Activated naive CD8-positive, alpha-beta T cell (primary cell): ENCODE measurements at regions not wholly inside any gene's neighbourhood (a gene's known extent, or its start where the extent isn't known, plus 50 kb on each side); places are given as distances from the start of the nearest gene placed in this dataset.

Source experiments
- H3K27ac Mint-ChIP-seq: one replicate; pipeline ENCODE4 v1.8.0; 2021; ENCODE audit warnings: mixed read lengths
- H3K27me3 Mint-ChIP-seq: one replicate; pipeline ENCODE4 v1.8.0; 2021; ENCODE audit warnings: mixed read lengths
- H3K36me3 Mint-ChIP-seq: one replicate; pipeline ENCODE4 v1.8.0; 2021; ENCODE audit warnings: mixed read lengths
- H3K4me1 Mint-ChIP-seq: one replicate; pipeline ENCODE4 v1.8.0; 2021; ENCODE audit warnings: low read depth, mixed read lengths
- H3K4me3 Mint-ChIP-seq: one replicate; pipeline ENCODE4 v1.8.0; 2021; ENCODE audit warnings: mild to moderate bottlenecking, mixed read lengths
- H3K9me3 Mint-ChIP-seq: one replicate; pipeline ENCODE4 v1.8.0; 2021; ENCODE audit warnings: low read depth, mixed read lengths

- Mint-ChIP-seq H3K36me3 (no peaks in the 10 kb centered on the region), H3K27ac (no peak overlapping the region), H3K4me3 (no peak overlapping the region), H3K4me1 (no peaks in the 10 kb centered on the region), H3K9me3 (no peaks in the 10 kb centered on the region), H3K27me3 (peaks cover 2% of the 10 kb centered on the region)
Measured at GRCh38 chr15:87348746-87349145, 907.8 kb downstream of the NTRK3 start.

GRCh38 chr15:87347806-87348515 lies 908.6 kb downstream of the NTRK3 start:
- Mint-ChIP-seq H3K4me1 (no peaks in the 10 kb centered on the region), H3K4me3 (no peak overlapping the region), H3K36me3 (no peaks in the 10 kb centered on the region), H3K27ac (no peak overlapping the region), H3K9me3 (no peaks in the 10 kb centered on the region), H3K27me3 (peaks cover 2% of the 10 kb centered on the region)

GRCh38 chr15:87345961-87346360 lies 910.6 kb downstream of the NTRK3 start:
- Mint-ChIP-seq H3K27ac (no peak overlapping the region), H3K27me3 (peaks cover 4% of the 10 kb centered on the region), H3K4me3 (no peak overlapping the region), H3K9me3 (no peaks in the 10 kb centered on the region), H3K4me1 (no peaks in the 10 kb centered on the region), H3K36me3 (no peaks in the 10 kb centered on the region)

DNA sequence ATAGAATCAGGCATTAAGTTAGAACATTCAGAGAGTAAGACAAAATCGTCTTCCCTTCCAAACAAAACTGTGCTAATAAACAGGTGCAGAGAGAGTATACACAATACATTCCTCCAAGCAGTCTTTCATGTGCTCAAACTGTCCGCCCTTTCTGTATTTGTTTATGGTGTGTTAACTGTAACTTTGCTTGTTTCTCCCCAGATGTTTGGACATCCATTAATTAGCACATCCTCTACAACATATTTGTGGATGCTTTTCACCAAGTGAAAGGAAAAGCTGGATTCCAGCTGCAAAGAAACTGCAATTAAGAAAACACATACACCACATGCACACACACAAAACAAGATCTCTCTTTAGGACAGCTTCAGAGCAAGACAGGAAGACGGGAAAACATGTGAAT lies 912.6 kb downstream of the NTRK3 start:
- Mint-ChIP-seq H3K36me3 (no peaks in the 10 kb centered on the region), H3K27ac (no peak overlapping the region), H3K27me3 (peaks cover 5% of the 10 kb centered on the region), H3K4me1 (no peaks in the 10 kb centered on the region), H3K4me3 (no peak overlapping the region), H3K9me3 (no peaks in the 10 kb centered on the region)

DNA sequence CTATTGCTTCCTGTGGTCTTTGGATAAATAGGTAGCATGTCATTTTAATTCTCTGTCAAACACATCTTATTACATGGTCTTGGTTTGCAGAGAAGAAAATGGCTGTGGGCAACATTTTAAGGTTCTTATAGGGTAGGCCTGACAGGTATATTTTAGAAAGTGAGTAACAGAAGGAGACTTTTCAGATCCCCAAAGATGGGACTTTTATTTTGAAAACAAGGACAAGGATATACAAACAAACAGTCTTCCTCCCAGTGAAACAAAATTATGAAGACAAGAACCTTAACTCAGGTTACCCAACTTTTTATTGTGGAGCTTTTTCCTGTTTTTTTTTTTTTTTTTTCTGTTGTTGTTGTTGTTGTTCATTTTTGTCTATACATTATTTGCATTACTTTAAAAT lies 916.2 kb downstream of the NTRK3 start:
- H3K36me3 Mint-ChIP-seq = no peaks in the 10 kb centered on the region
- H3K4me1 Mint-ChIP-seq = no peaks in the 10 kb centered on the region
- H3K27ac Mint-ChIP-seq = no peak overlapping the region
- H3K4me3 Mint-ChIP-seq = no peak overlapping the region
- H3K27me3 Mint-ChIP-seq = peaks cover 7% of the 10 kb centered on the region
- no peaks in the 10 kb centered on the region for H3K9me3 Mint-ChIP-seq

DNA sequence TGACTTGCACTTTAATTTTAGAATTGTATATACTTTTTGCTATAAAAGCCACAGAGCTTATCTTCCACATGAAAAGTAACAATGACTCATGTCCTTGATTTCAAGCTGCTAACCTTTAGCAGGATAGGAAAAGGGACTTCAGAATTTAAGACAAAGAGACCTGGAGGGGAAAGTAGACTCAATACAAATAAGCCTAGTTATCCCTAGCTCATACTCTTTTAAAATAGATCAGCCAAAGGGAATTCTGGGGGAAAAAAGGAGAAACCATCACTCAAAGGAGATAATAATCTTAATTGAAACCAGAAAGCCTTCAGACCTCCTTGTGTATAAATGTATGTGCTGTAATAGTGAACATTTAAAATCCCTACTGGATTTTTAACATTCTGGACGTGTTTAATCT lies 930.3 kb downstream of the NTRK3 start:
- Mint-ChIP-seq H3K4me3 (no peak overlapping the region), H3K27me3 (peaks cover 2% of the 10 kb centered on the region), H3K27ac (no peak overlapping the region), H3K9me3 (no peaks in the 10 kb centered on the region), H3K4me1 (no peaks in the 10 kb centered on the region), H3K36me3 (no peaks in the 10 kb centered on the region)

DNA sequence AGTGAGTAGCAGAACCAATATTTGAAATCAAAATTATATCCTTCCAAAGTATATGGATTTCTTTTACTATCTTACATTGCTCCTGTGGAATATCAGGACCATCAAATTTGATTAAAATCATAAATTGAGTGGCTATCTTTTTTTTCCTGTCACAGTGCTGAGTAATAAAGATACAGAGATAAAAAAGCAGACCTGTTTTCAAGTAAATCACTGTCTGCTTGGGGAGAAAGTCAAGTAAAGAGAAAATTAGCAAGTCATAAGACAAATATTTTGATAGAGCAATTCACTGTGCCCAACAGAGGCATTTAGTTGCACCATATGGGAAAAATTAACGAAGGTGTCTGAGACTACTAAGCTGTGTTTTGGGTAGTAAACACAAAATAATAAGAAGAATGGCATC lies 933.7 kb downstream of the NTRK3 start:
- H3K27ac Mint-ChIP-seq = no peak overlapping the region
- H3K4me3 Mint-ChIP-seq = no peak overlapping the region
- H3K36me3 Mint-ChIP-seq = no peaks in the 10 kb centered on the region
- peaks cover 8% of the 10 kb centered on the region for H3K27me3 Mint-ChIP-seq
- H3K4me1 Mint-ChIP-seq = no peaks in the 10 kb centered on the region
- no peaks in the 10 kb centered on the region for H3K9me3 Mint-ChIP-seq

GRCh38 chr15:87322265-87322664 lies 934.3 kb downstream of the NTRK3 start:
- no peaks in the 10 kb centered on the region for H3K4me1 Mint-ChIP-seq
- no peaks in the 10 kb centered on the region for H3K36me3 Mint-ChIP-seq
- H3K9me3 Mint-ChIP-seq = no peaks in the 10 kb centered on the region
- no peak overlapping the region for H3K4me3 Mint-ChIP-seq
- H3K27me3 Mint-ChIP-seq = peaks cover 8% of the 10 kb centered on the region
- H3K27ac Mint-ChIP-seq = no peak overlapping the region

DNA sequence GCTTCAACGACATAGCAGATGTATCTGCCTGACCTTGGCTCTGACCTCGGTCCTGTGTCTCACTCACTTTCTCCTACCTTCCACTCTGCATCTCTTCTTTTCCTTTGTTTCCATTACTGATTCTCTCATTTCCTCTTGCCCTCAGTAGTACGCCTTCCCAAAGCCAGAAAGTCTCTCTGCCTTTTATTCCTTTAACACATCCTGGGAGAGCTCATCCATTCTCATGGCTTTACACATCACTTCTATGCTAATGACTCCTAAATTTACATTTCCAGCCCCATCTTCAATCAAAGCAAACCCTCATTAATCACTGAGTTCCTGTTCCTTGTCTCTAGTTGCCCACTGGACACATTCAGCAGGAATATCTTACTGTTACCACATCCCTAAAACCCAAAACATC lies 938.6 kb downstream of the NTRK3 start:
- Mint-ChIP-seq H3K36me3 (no peaks in the 10 kb centered on the region), H3K27me3 (peaks cover 11% of the 10 kb centered on the region), H3K9me3 (no peaks in the 10 kb centered on the region), H3K27ac (no peak overlapping the region), H3K4me1 (no peaks in the 10 kb centered on the region), H3K4me3 (no peak overlapping the region)

DNA sequence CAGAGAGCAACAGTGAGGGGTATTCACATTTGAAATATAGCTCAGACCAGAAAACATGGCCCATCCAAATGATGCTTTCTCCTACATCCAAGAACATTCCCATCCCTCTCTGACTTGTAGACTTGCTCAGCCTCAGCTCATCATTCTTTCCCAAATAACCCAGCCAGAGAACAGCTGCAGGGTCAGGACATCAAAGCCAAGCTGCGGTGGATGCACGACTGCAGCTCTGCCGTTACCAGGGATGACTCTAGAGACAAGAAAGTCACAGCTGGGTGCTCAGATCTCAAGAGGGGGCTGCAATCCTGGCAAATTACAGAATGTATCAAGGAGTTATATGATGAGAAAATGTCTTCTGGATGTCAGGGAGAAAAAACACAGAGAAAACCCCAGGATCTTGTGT lies 944.3 kb downstream of the NTRK3 start:
- H3K9me3 Mint-ChIP-seq = no peaks in the 10 kb centered on the region

GRCh38 chr15:87300146-87300545 lies 956.4 kb downstream of the NTRK3 start:
- Mint-ChIP-seq H3K4me1 (no peaks in the 10 kb centered on the region), H3K4me3 (no peak overlapping the region), H3K9me3 (peaks cover 1% of the 10 kb centered on the region), H3K27ac (no peak overlapping the region), H3K27me3 (peaks cover 8% of the 10 kb centered on the region), H3K36me3 (no peaks in the 10 kb centered on the region)

More for the DNA sequence above, 944.3 kb downstream of the NTRK3 start:
- H3K27me3 Mint-ChIP-seq = peaks cover 4% of the 10 kb centered on the region
- H3K36me3 Mint-ChIP-seq = no peaks in the 10 kb centered on the region
- H3K27ac Mint-ChIP-seq = no peak overlapping the region
- no peaks in the 10 kb centered on the region for H3K4me1 Mint-ChIP-seq
- no peak overlapping the region for H3K4me3 Mint-ChIP-seq

DNA sequence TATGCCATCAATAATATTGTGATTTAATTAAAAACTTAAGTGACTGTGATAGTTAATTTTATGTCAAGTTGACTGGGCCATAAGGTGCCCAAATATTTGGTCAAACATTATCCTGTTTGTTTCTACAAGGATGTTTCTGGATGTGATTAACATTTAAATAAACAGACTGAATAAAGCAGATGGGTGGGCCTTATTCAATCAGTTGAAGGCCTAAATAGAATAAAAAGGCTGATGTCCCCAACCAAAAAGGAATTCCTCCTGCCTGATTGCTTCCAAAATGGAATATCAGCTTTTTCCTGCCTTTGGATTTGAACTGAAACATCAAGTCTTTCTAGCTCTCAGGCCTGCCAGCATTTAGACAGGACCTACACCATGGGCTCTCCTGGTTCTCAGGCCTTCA lies 961.7 kb downstream of the NTRK3 start:
- Mint-ChIP-seq H3K27me3 (peaks cover 2% of the 10 kb centered on the region), H3K36me3 (no peaks in the 10 kb centered on the region), H3K4me3 (no peak overlapping the region), H3K27ac (no peak overlapping the region), H3K9me3 (peaks cover 3% of the 10 kb centered on the region), H3K4me1 (no peaks in the 10 kb centered on the region)

- no peaks in the 10 kb centered on the region for H3K36me3 Mint-ChIP-seq
- H3K4me3 Mint-ChIP-seq = no peak overlapping the region
- H3K27ac Mint-ChIP-seq = no peak overlapping the region
- peaks cover 3% of the 10 kb centered on the region for H3K9me3 Mint-ChIP-seq
- H3K4me1 Mint-ChIP-seq = no peaks in the 10 kb centered on the region
- H3K27me3 Mint-ChIP-seq = peaks cover 2% of the 10 kb centered on the region
Measured at GRCh38 chr15:87293031-87293430, 963.5 kb downstream of the NTRK3 start.

GRCh38 chr15:87287156-87287555 lies 969.4 kb downstream of the NTRK3 start:
- Mint-ChIP-seq H3K9me3 (peaks cover 4% of the 10 kb centered on the region), H3K27ac (no peak overlapping the region), H3K4me1 (no peaks in the 10 kb centered on the region), H3K27me3 (peaks cover 4% of the 10 kb centered on the region), H3K4me3 (no peak overlapping the region), H3K36me3 (no peaks in the 10 kb centered on the region)

DNA sequence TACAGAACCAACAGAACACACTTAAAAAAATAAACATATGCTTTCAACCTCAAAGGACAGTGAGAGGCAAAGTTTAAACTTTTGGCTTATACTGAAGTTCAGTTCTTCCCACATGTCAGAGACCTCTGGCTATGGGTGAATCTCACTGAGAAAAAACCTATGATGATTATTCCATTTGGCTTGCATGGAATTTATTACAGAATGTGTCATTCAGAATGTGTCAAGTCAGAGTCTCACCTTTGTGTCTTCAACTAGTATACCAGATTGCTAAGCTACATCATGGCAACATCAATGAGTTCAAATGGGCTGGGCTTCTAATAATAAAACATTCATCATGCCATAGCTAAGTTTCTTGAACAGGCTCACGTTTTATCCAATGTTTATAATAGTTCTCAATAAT lies 987.0 kb downstream of the NTRK3 start:
- peaks cover 3% of the 10 kb centered on the region for H3K27me3 Mint-ChIP-seq
- no peak overlapping the region for H3K27ac Mint-ChIP-seq
- peaks cover 9% of the 10 kb centered on the region for H3K9me3 Mint-ChIP-seq
- no peaks in the 10 kb centered on the region for H3K4me1 Mint-ChIP-seq
- H3K4me3 Mint-ChIP-seq = no peak overlapping the region
- no peaks in the 10 kb centered on the region for H3K36me3 Mint-ChIP-seq

DNA sequence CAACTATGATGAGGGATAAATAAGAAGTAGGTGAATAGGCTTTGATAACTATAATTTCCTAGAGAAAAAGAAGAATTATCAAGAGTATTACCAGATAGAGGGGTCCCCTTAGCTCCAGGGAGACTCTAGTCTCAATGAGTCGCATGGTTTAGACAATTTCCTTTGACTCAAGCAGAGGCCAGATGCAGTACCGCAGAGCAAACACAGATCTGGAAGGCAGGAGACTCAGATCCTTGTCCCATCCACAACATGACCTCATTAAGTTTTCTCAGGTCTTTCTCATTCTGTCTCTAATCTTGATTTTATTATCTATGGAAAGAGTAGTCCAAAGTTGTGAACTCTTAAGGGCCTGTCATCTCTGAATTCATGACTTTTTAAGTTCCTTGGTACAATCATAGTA lies 987.9 kb downstream of the NTRK3 start:
- H3K9me3 Mint-ChIP-seq = peaks cover 9% of the 10 kb centered on the region
- no peak overlapping the region for H3K27ac Mint-ChIP-seq
- H3K4me1 Mint-ChIP-seq = no peaks in the 10 kb centered on the region
- no peaks in the 10 kb centered on the region for H3K36me3 Mint-ChIP-seq
- peaks cover 5% of the 10 kb centered on the region for H3K27me3 Mint-ChIP-seq
- no peak overlapping the region for H3K4me3 Mint-ChIP-seq
